ENCODE measurements at regions not wholly inside any gene's neighbourhood (a gene's known extent, or its start where the extent isn't known, plus 50 kb on each side); places are given as distances from the start of the nearest gene placed in this dataset.

DNA sequence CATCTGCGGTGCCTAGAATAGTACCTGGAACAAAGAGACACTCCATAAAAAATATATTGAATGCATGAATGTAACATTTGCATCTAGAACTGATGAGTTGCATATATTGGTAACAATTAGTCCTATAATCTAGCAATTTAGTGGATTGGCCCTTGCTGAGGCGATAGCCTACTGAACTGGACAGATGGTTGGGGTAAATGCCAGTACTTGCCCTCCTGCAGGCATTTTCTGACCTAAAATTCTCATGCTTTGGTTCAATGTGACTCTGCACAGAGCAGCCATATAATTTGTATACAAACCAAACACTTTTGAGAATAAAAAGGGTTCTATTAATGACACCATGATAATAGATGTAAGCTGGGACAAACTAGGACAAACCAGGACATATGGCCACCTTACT, 313.6 kb downstream of the OLFM3 start:
- TF ChIP-seq, protein P1, sequence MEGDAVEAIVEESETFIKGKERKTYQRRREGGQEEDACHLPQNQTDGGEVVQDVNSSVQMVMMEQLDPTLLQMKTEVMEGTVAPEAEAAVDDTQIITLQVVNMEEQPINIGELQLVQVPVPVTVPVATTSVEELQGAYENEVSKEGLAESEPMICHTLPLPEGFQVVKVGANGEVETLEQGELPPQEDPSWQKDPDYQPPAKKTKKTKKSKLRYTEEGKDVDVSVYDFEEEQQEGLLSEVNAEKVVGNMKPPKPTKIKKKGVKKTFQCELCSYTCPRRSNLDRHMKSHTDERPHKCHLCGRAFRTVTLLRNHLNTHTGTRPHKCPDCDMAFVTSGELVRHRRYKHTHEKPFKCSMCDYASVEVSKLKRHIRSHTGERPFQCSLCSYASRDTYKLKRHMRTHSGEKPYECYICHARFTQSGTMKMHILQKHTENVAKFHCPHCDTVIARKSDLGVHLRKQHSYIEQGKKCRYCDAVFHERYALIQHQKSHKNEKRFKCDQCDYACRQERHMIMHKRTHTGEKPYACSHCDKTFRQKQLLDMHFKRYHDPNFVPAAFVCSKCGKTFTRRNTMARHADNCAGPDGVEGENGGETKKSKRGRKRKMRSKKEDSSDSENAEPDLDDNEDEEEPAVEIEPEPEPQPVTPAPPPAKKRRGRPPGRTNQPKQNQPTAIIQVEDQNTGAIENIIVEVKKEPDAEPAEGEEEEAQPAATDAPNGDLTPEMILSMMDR (IDR thresholded peaks at IDR 0.05; ENCODE audit: low read length), result no peak
- TF ChIP-seq EZH2 (IDR thresholded peaks at IDR 0.05; ENCODE audit: borderline replicate concordance, low read length), result no peak
